Sigmoid colon (tissue), 6 donors: ENCODE measurements at regions not wholly inside any gene's neighbourhood (a gene's known extent, or its start where the extent isn't known, plus 50 kb on each side); places are given as distances from the start of the nearest gene placed in this dataset.

Experiments
- DNase-seq: peaks from one replicate; pipeline ENCODE4 v3.0.0-alpha.2; 2019
- H3K27ac ChIP-seq, 4 donors: fragments of 200-600 bp; sonication (generic); one replicate each; pipeline ENCODE4 v1.5.1; 2016 to 2019; ENCODE audit warnings: mild to moderate bottlenecking in 1 of 4
- H3K27me3 ChIP-seq, 3 donors: fragments of 200-600 bp; sonication (generic); one replicate each; pipeline ENCODE4 v1.5.1; 2019; ENCODE audit warnings: mild to moderate bottlenecking in 1 of 3
- H3K36me3 ChIP-seq, 4 donors: fragments of 200-600 bp; sonication (generic); one replicate each; pipeline ENCODE4 v1.5.1; 2016 to 2019
- H3K4me1 ChIP-seq, 4 donors: fragments of 200-600 bp; sonication (generic); one replicate each; pipeline ENCODE4 v1.5.1; 2017 to 2019
- H3K4me3 ChIP-seq, 4 donors: fragments of 200-600 bp; sonication (generic); one replicate each; pipeline ENCODE4 v1.5.1; 2017 to 2019; ENCODE audit warnings: mild to moderate bottlenecking in 2 of 4, moderate library complexity in 1 of 4
- H3K9me3 ChIP-seq, 4 donors: fragments of 200-600 bp in 3 of 4; sonication (generic) in 3 of 4; one replicate each; pipeline versions ENCODE4 v1.5.1 to v1.6.1; 2013 to 2019
- CTCF ChIP-seq, 4 experiments: fragments of 450-650 bp in 3 of 4; fragments of 200-600 bp in 1 of 4; IDR thresholded peaks; one replicate each; pipeline ENCODE4 v1.5.1; 2016 to 2019; ENCODE audit warnings: antibody characterized with exemption in 4 of 4, mild to moderate bottlenecking in 3 of 4, moderate library complexity in 2 of 4
- EP300 ChIP-seq, 4 donors: sonication (generic); formaldehyde crosslinking; IDR thresholded peaks; one replicate each; pipeline ENCODE4 v1.6.1; 2017; ENCODE audit warnings: antibody characterized with exemption in 4 of 4
- POLR2A ChIP-seq, 2 donors: fragments of 450-650 bp; IDR thresholded peaks; one replicate each; pipeline ENCODE4 v1.6.1; 2016; ENCODE audit warnings: antibody characterized with exemption in 2 of 2, mild to moderate bottlenecking in 2 of 2, moderate library complexity in 2 of 2
- POLR2AphosphoS5 ChIP-seq, 4 donors: sonication (generic); formaldehyde crosslinking; IDR thresholded peaks; one replicate each; pipeline ENCODE4 v1.6.1; 2017; ENCODE audit warnings: antibody characterized with exemption in 4 of 4
- WGBS, 2 donors: extraction: QIAGEN DNeasy Blood & Tissue Kit; methylation state at CpG; one replicate each; pipeline ENCODE4 v1.1.7; 2013; 5-methylcytosine and 5-hydroxymethylcytosine counted together
- intact Hi-C: fragments of 100-400 bp; cut with DNase I; formaldehyde crosslinking; loops from one replicate; pipeline ENCODE4 v1.15.1; 2023
- donor health status: healthy with polysubstance abuse.
- donor health status: healthy.

- no peak for DNase-seq
- Histone ChIP-seq H3K4me3 (no peak overlapping the region), H3K9me3 (no peaks in the 10 kb centered on the region), H3K36me3 (no peaks in the 10 kb centered on the region), H3K27ac (no peak overlapping the region), H3K4me1 (no peaks in the 10 kb centered on the region), H3K27me3 (no peaks in the 10 kb centered on the region)
- intact Hi-C loops: no loop called here
- WGBS, 2 donors: 14 to 56% methylated on average over 4 of the region's 4 CpGs
- no peak for TF ChIP-seq EP300 (IDR thresholded peaks at IDR 0.05)
- no peak for TF ChIP-seq POLR2A (IDR thresholded peaks at IDR 0.05)
- no peak for TF ChIP-seq CTCF (IDR thresholded peaks at IDR 0.05)
- TF ChIP-seq POLR2AphosphoS5 (IDR thresholded peaks at IDR 0.05): no peak
Observed at GRCh38 chr3:181851063-181851462, 139.3 kb downstream of the SOX2 start.

GRCh38 chr3:181855825-181856224, 144.1 kb downstream of the SOX2 start:
- DNase-seq: no peak
- Histone ChIP-seq H3K27ac (no peak overlapping the region), H3K27me3 (no peaks in the 10 kb centered on the region), H3K4me3 (no peak overlapping the region), H3K4me1 (no peaks in the 10 kb centered on the region), H3K36me3 (no peaks in the 10 kb centered on the region), H3K9me3 (no peaks in the 10 kb centered on the region)
- intact Hi-C loops: no loop called here
- 89% methylated on average over 2 of the region's 2 CpGs for WGBS, 2 donors
- TF ChIP-seq POLR2A (IDR thresholded peaks at IDR 0.05) (no peak), POLR2AphosphoS5 (IDR thresholded peaks at IDR 0.05) (no peak), EP300 (IDR thresholded peaks at IDR 0.05) (no peak), CTCF (IDR thresholded peaks at IDR 0.05) (no peak)

- Histone ChIP-seq H3K4me3 (no peak overlapping the region), H3K27me3 (no peaks in the 10 kb centered on the region), H3K4me1 (no peaks in the 10 kb centered on the region), H3K36me3 (no peaks in the 10 kb centered on the region), H3K27ac (no peak overlapping the region), H3K9me3 (no peaks in the 10 kb centered on the region)
- TF ChIP-seq EP300 (IDR thresholded peaks at IDR 0.05) (no peak), POLR2AphosphoS5 (IDR thresholded peaks at IDR 0.05) (no peak), CTCF (IDR thresholded peaks at IDR 0.05) (no peak), POLR2A (IDR thresholded peaks at IDR 0.05) (no peak)
- no peak for DNase-seq
- WGBS, 2 donors: 55 to 70% methylated on average over 4 of the region's 4 CpGs
- intact Hi-C loops: no loop called here
Observed at GRCh38 chr3:181859518-181859917, 147.8 kb downstream of the SOX2 start.

GRCh38 chr3:181860235-181860634, 148.5 kb downstream of the SOX2 start:
- Histone ChIP-seq H3K27me3 (no peaks in the 10 kb centered on the region), H3K27ac (no peak overlapping the region), H3K9me3 (no peaks in the 10 kb centered on the region), H3K36me3 (no peaks in the 10 kb centered on the region), H3K4me3 (no peak overlapping the region), H3K4me1 (no peaks in the 10 kb centered on the region)
- intact Hi-C loops: no loop called here
- DNase-seq: no peak
- 45 to 83% methylated on average over 1 of the region's 1 CpG for WGBS, 2 donors
- no peak for TF ChIP-seq CTCF (IDR thresholded peaks at IDR 0.05)
- no peak for TF ChIP-seq EP300 (IDR thresholded peaks at IDR 0.05)
- no peak for TF ChIP-seq POLR2A (IDR thresholded peaks at IDR 0.05)
- no peak for TF ChIP-seq POLR2AphosphoS5 (IDR thresholded peaks at IDR 0.05)

- no peak overlapping the region for H3K27ac ChIP-seq
- H3K36me3 ChIP-seq: no peaks in the 10 kb centered on the region
- H3K27me3 ChIP-seq: no peaks in the 10 kb centered on the region
- intact Hi-C loops: no loop called here
- WGBS, 2 donors: 65 to 81% methylated on average over 3 of the region's 3 CpGs
- no peak for DNase-seq
- H3K4me1 ChIP-seq: no peaks in the 10 kb centered on the region
- no peak overlapping the region for H3K4me3 ChIP-seq
- H3K9me3 ChIP-seq: no peaks in the 10 kb centered on the region
- TF ChIP-seq CTCF (IDR thresholded peaks at IDR 0.05): no peak
- TF ChIP-seq POLR2A (IDR thresholded peaks at IDR 0.05): no peak
- no peak for TF ChIP-seq EP300 (IDR thresholded peaks at IDR 0.05)
- TF ChIP-seq POLR2AphosphoS5 (IDR thresholded peaks at IDR 0.05): no peak
Observed at GRCh38 chr3:181862502-181862901, 150.8 kb downstream of the SOX2 start.
